Epithelial cell of proximal tubule (primary cell): ENCODE measurements at regions not wholly inside any gene's neighbourhood (a gene's known extent, or its start where the extent isn't known, plus 50 kb on each side); places are given as distances from the start of the nearest gene placed in this dataset.

ENCODE experiments used
- DNase-seq: peaks from one replicate; pipeline ENCODE4 v3.0.0-alpha.2; 2011; ENCODE audit warnings: low read depth
- H3K4me3 ChIP-seq: 2 replicates; pipeline ENCODE4 v1.5.1; 2011; ENCODE audit warnings: low read depth, mild to moderate bottlenecking, low read length
- CTCF ChIP-seq: conservative IDR thresholded peaks from 2 replicates; pipeline ENCODE4 v1.5.1; 2012; ENCODE audit warnings: low read depth, mild to moderate bottlenecking, low read length

- no peak overlapping the region for H3K4me3 ChIP-seq
- DNase-seq = no peak
- TF ChIP-seq CTCF = no peak
Measured at GRCh38 chr2:503288-503999, 173.8 kb downstream of the TMEM18 start.

- H3K4me3 ChIP-seq = no peak overlapping the region
- no peak for TF ChIP-seq CTCF
- no peak for DNase-seq
Measured at GRCh38 chr2:502831-503230, 174.4 kb downstream of the TMEM18 start.

GRCh38 chr2:501667-502066 lies 175.5 kb downstream of the TMEM18 start:
- no peak for TF ChIP-seq CTCF
- H3K4me3 ChIP-seq = no peak overlapping the region
- DNase-seq = no peak

- H3K4me3 ChIP-seq = no peak overlapping the region
- peak; percentile 38 for TF ChIP-seq CTCF
- no peak for DNase-seq
Measured at GRCh38 chr2:501130-501529, 176.1 kb downstream of the TMEM18 start.

- no peak for TF ChIP-seq CTCF
- no peak for DNase-seq
- H3K4me3 ChIP-seq = no peak overlapping the region
Measured at GRCh38 chr2:499726-500125, 177.5 kb downstream of the TMEM18 start.

- DNase-seq = no peak
- H3K4me3 ChIP-seq = no peak overlapping the region
- no peak for TF ChIP-seq CTCF
Measured at GRCh38 chr2:498493-499178, 178.6 kb downstream of the TMEM18 start.
